Esophagus (tissue), 2 donors: ENCODE measurements at regions not wholly inside any gene's neighbourhood (a gene's known extent, or its start where the extent isn't known, plus 50 kb on each side); places are given as distances from the start of the nearest gene placed in this dataset.

Experiments used
- H3K27ac ChIP-seq, 2 donors: one replicate each; pipeline ENCODE4 v1.5.1; 2013; ENCODE audit warnings: low read depth in 2 of 2, mild to moderate bottlenecking in 2 of 2, inconsistent platforms in 1 of 2, low read length in 1 of 2, moderate library complexity in 1 of 2
- H3K27me3 ChIP-seq, 2 donors: one replicate each; pipeline ENCODE4 v1.6.1; 2013; ENCODE audit warnings: low read length in 2 of 2, control low read depth in 1 of 2, mild to moderate bottlenecking in 1 of 2; ENCODE audit not compliant: insufficient read depth in 2 of 2, control insufficient read depth in 1 of 2
- H3K36me3 ChIP-seq, 2 donors: one replicate each; pipeline ENCODE4 v1.6.1; 2013; ENCODE audit warnings: low read length in 1 of 2; ENCODE audit not compliant: control insufficient read depth in 2 of 2, insufficient read depth in 2 of 2
- H3K4me1 ChIP-seq, 2 donors: one replicate each; pipeline ENCODE4 v1.6.1; 2013; ENCODE audit warnings: low read length in 1 of 2; ENCODE audit not compliant: control insufficient read depth in 2 of 2, insufficient read depth in 2 of 2
- H3K4me3 ChIP-seq, 2 donors: one replicate each; pipeline ENCODE4 v1.5.1; 2013; ENCODE audit warnings: low read length in 2 of 2, mild to moderate bottlenecking in 2 of 2, low read depth in 1 of 2, moderate library complexity in 1 of 2
- H3K9me3 ChIP-seq, 2 donors: one replicate each; pipeline ENCODE4 v1.6.1; 2013; ENCODE audit warnings: mild to moderate bottlenecking in 2 of 2, low read depth in 1 of 2, low read length in 1 of 2, moderate library complexity in 1 of 2; ENCODE audit not compliant: control insufficient read depth in 2 of 2, insufficient read depth in 1 of 2
- WGBS, 2 donors: extraction: QIAGEN DNeasy Blood & Tissue Kit; methylation state at CpG; one replicate each; pipeline ENCODE4 v1.1.7; 2013; 5-methylcytosine and 5-hydroxymethylcytosine counted together
- donor health status: healthy with polysubstance abuse.
- donor health status: Bipolar disorder and iron deficiency.

GRCh38 chr11:10375280-10375971 lies 70.6 kb downstream of the ADM start:
- H3K4me1 ChIP-seq: peaks cover 0 to 2% of the 10 kb centered on the region in 2 donors
- no peak overlapping the region for H3K27ac ChIP-seq
- H3K9me3 ChIP-seq: no peaks in the 10 kb centered on the region
- no peaks in the 10 kb centered on the region for H3K27me3 ChIP-seq
- H3K36me3 ChIP-seq: no peaks in the 10 kb centered on the region
- 55 to 60% methylated on average over 5 of the region's 5 CpGs for WGBS, 2 donors
- H3K4me3 ChIP-seq: no peak overlapping the region

DNA sequence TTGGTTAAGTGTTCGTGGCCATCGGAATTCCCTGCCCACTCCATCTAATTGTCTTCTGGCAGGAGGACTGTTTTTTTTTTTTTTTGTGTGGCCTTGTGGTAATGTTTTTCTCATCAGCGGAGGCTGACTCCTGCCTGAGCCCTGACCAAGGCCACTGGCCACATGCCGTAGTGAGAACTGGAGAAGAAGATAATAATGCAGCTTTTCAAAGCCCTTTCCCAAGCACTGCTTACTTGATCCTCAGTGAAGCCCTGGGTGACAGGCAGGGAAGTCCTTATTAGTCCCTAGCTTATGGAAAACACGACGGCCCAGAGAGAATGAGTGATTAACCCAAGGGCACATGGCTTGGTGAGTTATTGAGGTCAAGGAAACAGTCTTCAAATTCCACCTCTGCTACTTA lies 71.2 kb downstream of the ADM start:
- Histone ChIP-seq H3K36me3 (no peaks in the 10 kb centered on the region), H3K4me1 (peaks cover 0 to 2% of the 10 kb centered on the region in 2 donors), H3K27ac (no peak overlapping the region), H3K27me3 (no peaks in the 10 kb centered on the region), H3K9me3 (no peaks in the 10 kb centered on the region), H3K4me3 (no peak overlapping the region)
- WGBS, 2 donors: 77 to 81% methylated on average over 6 of the region's 6 CpGs

- no peak overlapping the region for H3K4me3 ChIP-seq
- no peaks in the 10 kb centered on the region for H3K27me3 ChIP-seq
- no peaks in the 10 kb centered on the region for H3K9me3 ChIP-seq
- H3K36me3 ChIP-seq: no peaks in the 10 kb centered on the region
- H3K27ac ChIP-seq: no peak overlapping the region
- peaks cover 0 to 2% of the 10 kb centered on the region in 2 donors for H3K4me1 ChIP-seq
Observed at GRCh38 chr11:10377183-10377582, 72.3 kb downstream of the ADM start.

- Histone ChIP-seq H3K27me3 (no peaks in the 10 kb centered on the region), H3K9me3 (no peaks in the 10 kb centered on the region), H3K4me1 (no peaks in the 10 kb centered on the region), H3K4me3 (no peak overlapping the region), H3K27ac (no peak overlapping the region), H3K36me3 (no peaks in the 10 kb centered on the region)
- 90 to 92% methylated on average over 4 of the region's 4 CpGs for whole genome bisulfite sequencing, 2 donors
Observed at GRCh38 chr11:10378362-10378761, 73.5 kb downstream of the ADM start.

- no peak overlapping the region for H3K27ac ChIP-seq
Observed at GRCh38 chr11:10379022-10379421, 74.1 kb downstream of the ADM start.

DNA sequence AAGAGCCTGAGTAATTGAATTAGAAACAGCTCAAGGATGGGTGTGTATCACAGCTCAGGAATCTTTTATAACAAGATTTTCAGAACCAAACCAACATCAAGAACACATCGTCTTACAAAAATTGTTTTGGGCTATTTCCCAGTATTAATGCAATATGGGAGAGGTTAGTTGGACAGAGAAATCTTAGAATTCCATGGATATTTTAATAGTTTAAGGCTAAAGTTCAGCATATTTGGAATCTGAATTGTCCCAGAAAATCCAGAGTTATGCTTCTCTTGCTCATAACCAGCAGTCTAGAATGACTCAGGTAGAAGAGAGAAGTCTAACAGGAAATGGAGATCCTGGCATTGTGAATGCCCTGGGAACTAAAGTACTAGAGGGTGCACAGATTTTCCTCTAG lies 74.6 kb downstream of the ADM start:
- no peak overlapping the region for H3K4me3 ChIP-seq
- H3K27me3 ChIP-seq: no peaks in the 10 kb centered on the region
- H3K4me1 ChIP-seq: no peaks in the 10 kb centered on the region
- WGBS, 2 donors: 32 to 33% methylated on average over 1 of the region's 1 CpG
- no peaks in the 10 kb centered on the region for H3K9me3 ChIP-seq
- H3K36me3 ChIP-seq: no peaks in the 10 kb centered on the region
- no peak overlapping the region for H3K27ac ChIP-seq

More at GRCh38 chr11:10379022-10379421, 74.1 kb downstream of the ADM start:
- no peaks in the 10 kb centered on the region for H3K27me3 ChIP-seq
- no peak overlapping the region for H3K4me3 ChIP-seq
- 19 to 27% methylated on average over 1 of the region's 1 CpG for WGBS, 2 donors
- H3K4me1 ChIP-seq: no peaks in the 10 kb centered on the region
- H3K9me3 ChIP-seq: no peaks in the 10 kb centered on the region
- H3K36me3 ChIP-seq: no peaks in the 10 kb centered on the region

DNA sequence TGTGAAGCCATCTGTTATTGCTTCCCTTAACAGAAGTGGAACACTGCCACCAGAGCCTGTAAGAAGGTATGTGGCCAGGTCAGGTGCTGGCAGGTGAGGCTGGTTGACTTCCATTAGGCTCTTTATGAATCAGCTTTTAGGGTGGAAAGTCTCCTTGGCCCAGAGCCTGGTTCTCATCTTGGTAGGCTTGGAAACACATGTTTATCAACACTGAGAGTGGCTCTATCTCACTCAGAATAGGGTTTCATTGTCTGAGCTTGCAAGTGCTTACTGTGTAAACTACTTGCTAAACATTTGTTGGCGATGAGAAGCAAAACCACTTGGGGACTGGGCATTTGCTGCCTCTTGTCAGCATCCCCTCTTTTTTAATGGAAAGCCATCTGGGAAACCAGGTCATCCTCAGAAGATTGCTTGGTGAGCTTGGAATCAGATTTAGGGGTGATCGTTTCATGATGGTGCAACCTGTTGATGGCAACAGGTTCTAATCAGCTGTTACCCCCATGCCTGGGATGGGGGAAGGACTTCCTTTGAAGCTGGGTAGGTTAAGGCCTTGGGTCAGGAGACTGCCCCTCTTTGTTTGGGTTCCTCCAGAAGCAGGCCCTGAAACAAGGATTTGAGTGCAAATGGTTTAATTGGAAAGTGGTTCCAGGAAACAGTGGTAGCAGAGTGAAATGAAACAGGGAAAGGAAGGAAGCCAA lies 75.0 kb upstream of the AMPD3 start:
- 62 to 67% methylated on average over 2 of the region's 2 CpGs for WGBS, 2 donors
- Histone ChIP-seq H3K27ac (no peak overlapping the region), H3K27me3 (no peaks in the 10 kb centered on the region), H3K9me3 (no peaks in the 10 kb centered on the region), H3K36me3 (no peaks in the 10 kb centered on the region), H3K4me1 (no peaks in the 10 kb centered on the region), H3K4me3 (no peak overlapping the region)

DNA sequence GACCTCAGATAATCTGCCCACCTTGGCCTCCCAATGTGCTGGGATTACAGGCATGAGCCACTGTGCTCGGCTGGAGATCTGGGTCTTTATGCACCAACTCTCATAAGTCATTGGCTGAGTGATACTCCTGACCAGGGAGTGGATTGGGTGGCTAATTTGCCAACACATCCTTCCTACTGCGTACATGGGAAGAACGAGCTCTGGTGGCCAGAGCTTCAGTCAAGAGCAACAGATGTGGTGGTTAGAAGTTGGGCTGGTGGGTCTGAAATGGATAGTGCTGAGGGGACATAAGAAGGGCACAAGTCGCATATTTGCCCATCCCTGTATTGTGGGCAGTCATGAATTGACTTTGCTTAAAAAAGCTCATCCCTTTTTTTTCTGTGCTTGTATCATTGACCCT lies 74.1 kb upstream of the AMPD3 start:
- Histone ChIP-seq H3K4me3 (no peak overlapping the region), H3K36me3 (no peaks in the 10 kb centered on the region), H3K9me3 (no peaks in the 10 kb centered on the region), H3K27me3 (no peaks in the 10 kb centered on the region), H3K27ac (no peak overlapping the region), H3K4me1 (no peaks in the 10 kb centered on the region)
- WGBS, 2 donors: 90 to 94% methylated on average over 4 of the region's 4 CpGs

GRCh38 chr11:10381736-10382135 lies 73.3 kb upstream of the AMPD3 start:
- Histone ChIP-seq H3K27ac (no peak overlapping the region), H3K4me1 (no peaks in the 10 kb centered on the region), H3K36me3 (no peaks in the 10 kb centered on the region), H3K27me3 (no peaks in the 10 kb centered on the region), H3K4me3 (no peak overlapping the region), H3K9me3 (no peaks in the 10 kb centered on the region)

GRCh38 chr11:10382518-10382917 lies 72.5 kb upstream of the AMPD3 start:
- Histone ChIP-seq H3K27ac (no peak overlapping the region), H3K36me3 (no peaks in the 10 kb centered on the region), H3K27me3 (no peaks in the 10 kb centered on the region), H3K9me3 (no peaks in the 10 kb centered on the region), H3K4me3 (no peak overlapping the region), H3K4me1 (peaks cover 0 to 2% of the 10 kb centered on the region in 2 donors)
- 75 to 82% methylated on average over 6 of the region's 6 CpGs for WGBS, 2 donors
